ENCODE measurements at regions not wholly inside any gene's neighbourhood (a gene's known extent, or its start where the extent isn't known, plus 50 kb on each side); places are given as distances from the start of the nearest gene placed in this dataset.

- no peak for FAIRE-seq
- no peak for TF ChIP-seq CTCF (IDR thresholded peaks at IDR 0.05; ENCODE audit: insufficient read depth, missing control alignments)
- DNase-seq (ENCODE audit: insufficient read length, low spot score): no peak
Observed at GRCh38 chr9:36763778-36764177, 191.1 kb downstream of the MELK start.

- DNase-seq (ENCODE audit: insufficient read length, low spot score): no peak
- FAIRE-seq: no peak
- no peak for TF ChIP-seq CTCF (IDR thresholded peaks at IDR 0.05; ENCODE audit: insufficient read depth, missing control alignments)
Observed at GRCh38 chr9:36764364-36765076, 191.8 kb downstream of the MELK start.

- no peak for DNase-seq (ENCODE audit: insufficient read length, low spot score)
- no peak for FAIRE-seq
- no peak for TF ChIP-seq CTCF (IDR thresholded peaks at IDR 0.05; ENCODE audit: insufficient read depth, missing control alignments)
Observed at GRCh38 chr9:36765077-36765390, 192.3 kb downstream of the MELK start.

GRCh38 chr9:36765468-36766341 lies 193.0 kb downstream of the MELK start:
- TF ChIP-seq CTCF (IDR thresholded peaks at IDR 0.05; ENCODE audit: insufficient read depth, missing control alignments): no peak
- FAIRE-seq: no peak
- no peak for DNase-seq (ENCODE audit: insufficient read length, low spot score)

- no peak for TF ChIP-seq CTCF (IDR thresholded peaks at IDR 0.05; ENCODE audit: insufficient read depth, missing control alignments)
- FAIRE-seq (no peak), DNase-seq (ENCODE audit: insufficient read length, low spot score) (no peak)
Observed at GRCh38 chr9:36768677-36769076, 196.0 kb downstream of the MELK start.

GRCh38 chr9:36770025-36770424 lies 197.3 kb downstream of the MELK start:
- FAIRE-seq (no peak), DNase-seq (ENCODE audit: insufficient read length, low spot score) (no peak)
- no peak for TF ChIP-seq CTCF (IDR thresholded peaks at IDR 0.05; ENCODE audit: insufficient read depth, missing control alignments)

Measured in D721Med (cell line).